Smooth muscle cell (in vitro differentiated cells): ENCODE measurements at regions not wholly inside any gene's neighbourhood (a gene's known extent, or its start where the extent isn't known, plus 50 kb on each side); places are given as distances from the start of the nearest gene placed in this dataset.
"Not testable (repeated sequence)": the region's sequence is repeated elsewhere in the genome, so short reads cannot be mapped to it uniquely, and the experiment has no call there.

Source experiments
- DNase-seq: peaks from one replicate; lab custom pipeline; 2025; ENCODE audit not compliant: unreplicated experiment; lab: John Stamatoyannopoulos, UW
- H2AFZ ChIP-seq: fragments of 200-600 bp; sonication (generic); 2 replicates; pipeline ENCODE4 v1.6.0; 2016; ENCODE audit warnings: antibody characterized with exemption, low read depth, mild to moderate bottlenecking
- H3F3A ChIP-seq: fragments of 200-600 bp; sonication (generic); 2 replicates; pipeline ENCODE4 v1.6.0; 2017; ENCODE audit warnings: antibody characterized with exemption, low read depth
- H3K27ac ChIP-seq: fragments of 200-600 bp; sonication (generic); 2 replicates; pipeline ENCODE4 v1.5.1; 2016; ENCODE audit warnings: low read depth, mild to moderate bottlenecking
- H3K27me3 ChIP-seq: fragments of 200-600 bp; sonication (generic); 2 replicates; pipeline ENCODE4 v1.6.1; 2016; ENCODE audit warnings: low read depth, mild to moderate bottlenecking
- H3K36me3 ChIP-seq: fragments of 200-600 bp; sonication (generic); 2 replicates; pipeline ENCODE4 v1.5.1; 2016; ENCODE audit warnings: low read depth
- H3K4me1 ChIP-seq: fragments of 200-600 bp; sonication (generic); 2 replicates; pipeline ENCODE4 v1.5.1; 2016; ENCODE audit warnings: low read depth
- H3K4me2 ChIP-seq: fragments of 200-600 bp; sonication (generic); 2 replicates; pipeline ENCODE4 v1.6.0; 2016; ENCODE audit warnings: mild to moderate bottlenecking
- H3K4me3 ChIP-seq: fragments of 200-600 bp; sonication (generic); 2 replicates; pipeline ENCODE4 v1.5.1; 2016; ENCODE audit warnings: mild to moderate bottlenecking
- H3K79me2 ChIP-seq: fragments of 200-600 bp; sonication (generic); 2 replicates; pipeline ENCODE4 v1.6.0; 2016; ENCODE audit warnings: low read depth, mild to moderate bottlenecking
- H3K9ac ChIP-seq: fragments of 200-600 bp; sonication (generic); 2 replicates; pipeline ENCODE4 v1.6.0; 2016; ENCODE audit warnings: low read depth
- H3K9me3 ChIP-seq: fragments of 200-600 bp; sonication (generic); replicated peaks from 2 replicates; pipeline ENCODE4 v1.5.1; 2016; ENCODE audit warnings: low read depth
- H4K20me1 ChIP-seq: fragments of 200-600 bp; sonication (generic); 2 replicates; pipeline ENCODE4 v1.6.0; 2016; ENCODE audit warnings: low read depth
- WGBS: methylation state at CpG from one replicate; pipeline ENCODE4 v1.1.7; 2016; ENCODE audit warnings: low lambda C conversion rate; 5-methylcytosine and 5-hydroxymethylcytosine counted together
- TF ChIP-seq, protein P1 (sequence below): fragments of 200-600 bp; sonication (generic); IDR thresholded peaks from 2 replicates; pipeline ENCODE4 v1.5.1; 2017; ENCODE audit warnings: borderline replicate concordance, mild to moderate bottlenecking, antibody characterized with exemption; ENCODE audit not compliant: insufficient read depth, poor library complexity, severe bottlenecking

DNA sequence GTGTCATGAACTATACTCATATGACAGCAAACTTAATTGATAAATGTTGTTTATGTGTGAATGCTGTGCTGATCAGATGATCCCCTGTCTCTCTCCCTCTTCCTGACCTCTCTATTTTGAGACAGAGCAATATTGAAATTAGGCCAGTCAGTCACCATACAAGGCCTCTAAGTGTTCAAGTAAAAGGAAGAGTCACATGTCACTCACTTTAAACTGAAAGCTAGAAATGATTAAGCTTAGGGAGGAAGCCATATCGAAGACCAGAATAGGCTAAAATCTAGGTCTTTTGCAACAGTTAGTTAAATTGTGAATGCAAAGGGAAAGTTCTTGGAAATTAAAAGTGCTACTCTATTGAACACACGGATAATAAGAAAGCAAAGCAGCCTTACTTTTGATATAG lies 498.6 kb downstream of the ZPLD1 start:
- 87% methylated on average over 2 of the region's 2 CpGs for WGBS
- Histone ChIP-seq H3K27ac (no peak overlapping the region), H3K4me3 (no peak overlapping the region), H3K9me3 (no peaks in the 10 kb centered on the region), H3K4me1 (peaks cover 10% of the 10 kb centered on the region), H3K36me3 (no peaks in the 10 kb centered on the region), H3K4me2 (no peak overlapping the region), H3F3A (no peaks in the 10 kb centered on the region), H3K9ac (no peak overlapping the region), H3K79me2 (no peaks in the 10 kb centered on the region), H4K20me1 (no peaks in the 10 kb centered on the region), H3K27me3 (no peaks in the 10 kb centered on the region), H2AFZ (no peak overlapping the region)
- TF ChIP-seq, protein P1, sequence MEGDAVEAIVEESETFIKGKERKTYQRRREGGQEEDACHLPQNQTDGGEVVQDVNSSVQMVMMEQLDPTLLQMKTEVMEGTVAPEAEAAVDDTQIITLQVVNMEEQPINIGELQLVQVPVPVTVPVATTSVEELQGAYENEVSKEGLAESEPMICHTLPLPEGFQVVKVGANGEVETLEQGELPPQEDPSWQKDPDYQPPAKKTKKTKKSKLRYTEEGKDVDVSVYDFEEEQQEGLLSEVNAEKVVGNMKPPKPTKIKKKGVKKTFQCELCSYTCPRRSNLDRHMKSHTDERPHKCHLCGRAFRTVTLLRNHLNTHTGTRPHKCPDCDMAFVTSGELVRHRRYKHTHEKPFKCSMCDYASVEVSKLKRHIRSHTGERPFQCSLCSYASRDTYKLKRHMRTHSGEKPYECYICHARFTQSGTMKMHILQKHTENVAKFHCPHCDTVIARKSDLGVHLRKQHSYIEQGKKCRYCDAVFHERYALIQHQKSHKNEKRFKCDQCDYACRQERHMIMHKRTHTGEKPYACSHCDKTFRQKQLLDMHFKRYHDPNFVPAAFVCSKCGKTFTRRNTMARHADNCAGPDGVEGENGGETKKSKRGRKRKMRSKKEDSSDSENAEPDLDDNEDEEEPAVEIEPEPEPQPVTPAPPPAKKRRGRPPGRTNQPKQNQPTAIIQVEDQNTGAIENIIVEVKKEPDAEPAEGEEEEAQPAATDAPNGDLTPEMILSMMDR = no peak
- DNase-seq = no peak

DNA sequence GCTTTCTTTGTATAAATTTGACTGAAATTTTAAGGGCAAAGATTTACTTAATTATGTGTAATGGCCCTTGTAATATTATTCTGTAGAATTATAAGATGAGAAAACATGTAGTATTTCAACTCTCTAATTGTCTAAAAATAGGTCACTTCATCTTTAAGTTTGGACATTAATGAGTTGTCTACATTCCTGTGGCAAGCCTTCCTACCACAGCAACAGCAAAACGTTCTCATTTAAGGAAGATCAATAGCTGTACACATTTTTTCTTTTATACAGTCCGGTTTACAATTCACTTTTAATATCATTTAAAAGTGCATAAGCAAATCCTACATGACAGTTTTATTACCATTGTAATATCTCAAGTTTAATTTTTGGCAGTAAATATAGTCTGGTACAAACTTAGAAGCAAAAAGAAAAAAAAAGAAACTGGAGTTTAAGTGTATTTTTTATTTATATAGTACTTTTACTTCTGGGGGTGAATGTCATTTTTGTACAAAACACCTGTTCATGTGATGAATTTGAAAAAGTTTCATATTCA lies 501.8 kb downstream of the ZPLD1 start:
- peak overlapping the region; percentile 65 for H3K4me2 ChIP-seq
- no peak overlapping the region for H3K27ac ChIP-seq
- H3K36me3 ChIP-seq = no peaks in the 10 kb centered on the region
- H4K20me1 ChIP-seq = no peaks in the 10 kb centered on the region
- no peaks in the 10 kb centered on the region for H3F3A ChIP-seq
- H2AFZ ChIP-seq = no peak overlapping the region
- H3K4me1 ChIP-seq = peaks cover 10% of the 10 kb centered on the region
- H3K9ac ChIP-seq = no peak overlapping the region
- no peak for DNase-seq
- H3K4me3 ChIP-seq = no peak overlapping the region
- WGBS = 15% methylated on average over 2 of the region's 2 CpGs
- TF ChIP-seq, protein P1 = no peak
- no peaks in the 10 kb centered on the region for H3K9me3 ChIP-seq
- H3K27me3 ChIP-seq = no peaks in the 10 kb centered on the region
- no peaks in the 10 kb centered on the region for H3K79me2 ChIP-seq

DNA sequence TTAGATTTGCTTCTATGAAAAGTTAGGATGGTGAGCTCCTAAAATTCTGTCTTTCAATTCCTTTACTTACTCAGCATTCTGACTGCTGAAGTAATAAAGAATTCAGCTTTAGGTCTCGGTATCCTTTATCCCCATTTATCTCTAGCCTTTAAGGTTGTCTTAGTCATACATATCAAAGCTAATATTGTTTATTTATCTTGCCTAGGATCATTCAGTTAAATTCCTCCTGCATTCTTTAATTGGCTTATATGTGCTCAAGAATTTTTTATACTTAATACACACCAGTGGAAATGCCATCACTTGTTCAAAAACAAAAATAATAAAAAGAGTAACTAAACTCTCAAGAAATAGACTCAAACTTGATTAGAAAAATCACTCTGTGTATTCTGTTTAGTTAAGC lies 507.0 kb downstream of the ZPLD1 start:
- H4K20me1 ChIP-seq = no peaks in the 10 kb centered on the region
- TF ChIP-seq, protein P1 = no peak
- H2AFZ ChIP-seq = peak overlapping the region; percentile 84
- H3F3A ChIP-seq = no peaks in the 10 kb centered on the region
- H3K9ac ChIP-seq = no peak overlapping the region
- peaks cover 3% of the 10 kb centered on the region for H3K4me1 ChIP-seq
- DNase-seq = no peak
- H3K9me3 ChIP-seq = no peaks in the 10 kb centered on the region
- no peaks in the 10 kb centered on the region for H3K79me2 ChIP-seq
- H3K27me3 ChIP-seq = no peaks in the 10 kb centered on the region
- H3K36me3 ChIP-seq = no peaks in the 10 kb centered on the region
- peak overlapping the region; percentile 28 for H3K27ac ChIP-seq
- H3K4me3 ChIP-seq = no peak overlapping the region
- WGBS = 43% methylated on average over 1 of the region's 1 CpG
- peak overlapping the region; percentile 4 for H3K4me2 ChIP-seq

DNA sequence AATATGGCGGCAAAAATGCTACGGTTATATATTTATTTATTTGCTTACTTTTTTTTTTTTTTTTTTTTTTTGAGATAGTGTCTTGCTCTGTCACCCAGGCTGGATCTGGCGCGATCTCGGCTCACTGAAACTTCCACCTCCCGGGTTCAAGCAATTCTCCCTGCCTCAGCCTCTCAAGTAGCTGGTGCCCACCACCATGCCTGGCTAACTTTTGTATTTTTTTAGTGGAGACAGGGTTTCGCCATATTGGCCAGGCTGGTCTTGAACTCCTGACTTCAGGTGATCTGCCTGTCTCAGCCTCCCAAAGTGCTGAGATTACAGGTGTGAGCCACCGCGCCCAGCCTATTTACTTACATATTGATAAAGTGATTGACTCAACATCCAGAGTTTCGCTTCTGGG lies 511.6 kb downstream of the ZPLD1 start:
- not testable (repeated sequence) for H2AFZ ChIP-seq, H3K27me3 ChIP-seq, H3K4me2 ChIP-seq, H3K9me3 ChIP-seq, H3K79me2 ChIP-seq, DNase-seq, H3K4me3 ChIP-seq, H4K20me1 ChIP-seq, H3K36me3 ChIP-seq, H3F3A ChIP-seq, H3K9ac ChIP-seq, H3K4me1 ChIP-seq, H3K27ac ChIP-seq
- 98% methylated on average over 10 of the region's 10 CpGs for WGBS
